ENCODE measurements at regions not wholly inside any gene's neighbourhood (a gene's known extent, or its start where the extent isn't known, plus 50 kb on each side); places are given as distances from the start of the nearest gene placed in this dataset.
A peak's percentile ranks its signal among the peaks of the same experiment; 100 is the strongest.

- no peak overlapping the region for H3K4me3 Mint-ChIP-seq
- H3K36me3 Mint-ChIP-seq (ENCODE audit: low read depth) = no peaks in the 10 kb centered on the region
- peaks cover 36% of the 10 kb centered on the region for H3K4me1 Mint-ChIP-seq
- no peaks in the 10 kb centered on the region for H3K9me3 Mint-ChIP-seq
- peaks cover 3% of the 10 kb centered on the region for H3K27me3 Mint-ChIP-seq (ENCODE audit: low read depth)
- no peak for TF ChIP-seq CTCF (IDR thresholded peaks at IDR 0.05; ENCODE audit: unreplicated experiment in 3 of 3)
- H3K27ac Mint-ChIP-seq = peak overlapping the region in 2 of 3 experiments; percentile 44 to 63
Measured at GRCh38 chr7:46389146-46389545, 468.1 kb upstream of the IGFBP3 start.

- no peak overlapping the region for H3K4me3 Mint-ChIP-seq
- TF ChIP-seq CTCF (IDR thresholded peaks at IDR 0.05; ENCODE audit: unreplicated experiment in 3 of 3) = no peak
- peaks cover 8% of the 10 kb centered on the region for H3K9me3 Mint-ChIP-seq
- peaks cover 34% of the 10 kb centered on the region for H3K4me1 Mint-ChIP-seq
- H3K27me3 Mint-ChIP-seq (ENCODE audit: low read depth) = peaks cover 2% of the 10 kb centered on the region
- H3K36me3 Mint-ChIP-seq (ENCODE audit: low read depth) = no peaks in the 10 kb centered on the region
- H3K27ac Mint-ChIP-seq = no peak overlapping the region
Measured at GRCh38 chr7:46387646-46388045, 466.6 kb upstream of the IGFBP3 start.

- H3K27ac Mint-ChIP-seq = peak overlapping the region in 1 of 3 experiments; percentile 56
- H3K4me3 Mint-ChIP-seq = no peak overlapping the region
- no peak for TF ChIP-seq CTCF (IDR thresholded peaks at IDR 0.05; ENCODE audit: unreplicated experiment in 3 of 3)
- peaks cover 12% of the 10 kb centered on the region for H3K9me3 Mint-ChIP-seq
- H3K4me1 Mint-ChIP-seq = peaks cover 24% of the 10 kb centered on the region
- no peaks in the 10 kb centered on the region for H3K27me3 Mint-ChIP-seq (ENCODE audit: low read depth)
- no peaks in the 10 kb centered on the region for H3K36me3 Mint-ChIP-seq (ENCODE audit: low read depth)
Measured at GRCh38 chr7:46386428-46387399, 465.6 kb upstream of the IGFBP3 start.

GRCh38 chr7:46385662-46386309 lies 464.7 kb upstream of the IGFBP3 start:
- peak overlapping the region; percentile 4 to 56 (median 48) for H3K27ac Mint-ChIP-seq
- TF ChIP-seq CTCF (IDR thresholded peaks at IDR 0.05; ENCODE audit: unreplicated experiment in 3 of 3) = no peak
- H3K27me3 Mint-ChIP-seq (ENCODE audit: low read depth) = no peaks in the 10 kb centered on the region
- H3K4me3 Mint-ChIP-seq = no peak overlapping the region
- peaks cover 17% of the 10 kb centered on the region for H3K9me3 Mint-ChIP-seq
- H3K4me1 Mint-ChIP-seq = peaks cover 15% of the 10 kb centered on the region
- peaks cover 4% of the 10 kb centered on the region for H3K36me3 Mint-ChIP-seq (ENCODE audit: low read depth)

GRCh38 chr7:46383605-46384004 lies 462.5 kb upstream of the IGFBP3 start:
- H3K27ac Mint-ChIP-seq = no peak overlapping the region
- peaks cover 5% of the 10 kb centered on the region for H3K4me1 Mint-ChIP-seq
- H3K36me3 Mint-ChIP-seq (ENCODE audit: low read depth) = peaks cover 4% of the 10 kb centered on the region
- H3K4me3 Mint-ChIP-seq = no peak overlapping the region
- no peaks in the 10 kb centered on the region for H3K27me3 Mint-ChIP-seq (ENCODE audit: low read depth)
- peaks cover 23% of the 10 kb centered on the region for H3K9me3 Mint-ChIP-seq
- TF ChIP-seq CTCF (IDR thresholded peaks at IDR 0.05; ENCODE audit: unreplicated experiment in 3 of 3) = no peak

Data from nephron (organoid).